Hypothalamus (tissue), 51 donors: ENCODE measurements at regions not wholly inside any gene's neighbourhood (a gene's known extent, or its start where the extent isn't known, plus 50 kb on each side); places are given as distances from the start of the nearest gene placed in this dataset.
"Not testable (repeated sequence)": the region's sequence is repeated elsewhere in the genome, so short reads cannot be mapped to it uniquely, and the experiment has no call there.

Experiments
- DNase-seq, 51 donors: peaks; one replicate each; lab custom pipeline; 2025; lab: John Stamatoyannopoulos, UW

- not testable (repeated sequence) for DNase-seq
Measured at GRCh38 chr18:8531084-8531483, 78.2 kb upstream of the RAB12 start.

- DNase-seq = no peak
Measured at GRCh38 chr18:8536231-8536630, 73.0 kb upstream of the RAB12 start.

GRCh38 chr18:8536922-8537321, 72.3 kb upstream of the RAB12 start:
- peak in 1 of 51 donors; percentile 4 for DNase-seq

GRCh38 chr18:8537400-8537799, 71.8 kb upstream of the RAB12 start:
- no peak for DNase-seq

- DNase-seq = no peak
Measured at GRCh38 chr18:8538935-8539334, 70.3 kb upstream of the RAB12 start.

GRCh38 chr18:8546677-8547076, 62.6 kb upstream of the RAB12 start:
- DNase-seq = no peak

GRCh38 chr18:8548186-8548585, 61.1 kb upstream of the RAB12 start:
- no peak for DNase-seq

- DNase-seq = no peak
Measured at GRCh38 chr18:8549254-8549757, 59.9 kb upstream of the RAB12 start.

GRCh38 chr18:8552151-8552550, 57.1 kb upstream of the RAB12 start:
- DNase-seq = no peak

GRCh38 chr18:8554354-8554753, 54.9 kb upstream of the RAB12 start:
- DNase-seq = no peak

- DNase-seq = no peak
Measured at GRCh38 chr18:8556424-8556823, 52.8 kb upstream of the RAB12 start.
